GM12892 (cell line): ENCODE measurements at regions not wholly inside any gene's neighbourhood (a gene's known extent, or its start where the extent isn't known, plus 50 kb on each side); places are given as distances from the start of the nearest gene placed in this dataset.

Source experiments
- POLR2A ChIP-seq: IDR thresholded peaks from 2 replicates; pipeline ENCODE4 v1.6.1; 2011; ENCODE audit warnings: low read depth, low read length, control low read depth
- POLR2AphosphoS5 ChIP-seq: IDR thresholded peaks from 2 replicates; pipeline ENCODE4 v1.6.1; 2011; ENCODE audit warnings: low read depth, low read length, control low read depth
- TAF1 ChIP-seq: IDR thresholded peaks from 2 replicates; pipeline ENCODE4 v1.6.1; 2011; ENCODE audit warnings: low read depth, mild to moderate bottlenecking, control low read depth, low read length, borderline replicate concordance

- TF ChIP-seq POLR2A = no peak
- no peak for TF ChIP-seq POLR2AphosphoS5
- TF ChIP-seq TAF1 = no peak
These were observed 258.6 kb downstream of the ADAMTS20 start for GRCh38 chr12:43293396-43293795.
